SK-N-SH (cell line): ENCODE measurements at regions not wholly inside any gene's neighbourhood (a gene's known extent, or its start where the extent isn't known, plus 50 kb on each side); places are given as distances from the start of the nearest gene placed in this dataset.

Source experiments
- CHD2 ChIP-seq: fragments of 150-350 bp; IDR thresholded peaks from 2 replicates; pipeline ENCODE4 v1.6.1; 2018; ENCODE audit warnings: low read length; ENCODE audit not compliant: partially characterized antibody
- CTCF ChIP-seq: fragments of 200-600 bp; sonication (generic); IDR thresholded peaks from 2 replicates; pipeline ENCODE4 v1.6.1; 2017; ENCODE audit warnings: antibody characterized with exemption, mild to moderate bottlenecking, moderate library complexity
- FOSL2 ChIP-seq: IDR thresholded peaks from 2 replicates; pipeline ENCODE4 v1.4.0; 2012; ENCODE audit warnings: low read depth, mild to moderate bottlenecking, moderate library complexity, borderline replicate concordance
- FOXM1 ChIP-seq: IDR thresholded peaks from 2 replicates; pipeline ENCODE4 v1.4.0; 2012; ENCODE audit warnings: low read depth, mild to moderate bottlenecking
- MEF2A ChIP-seq: IDR thresholded peaks from 2 replicates; pipeline ENCODE4 v1.4.0; 2012; ENCODE audit warnings: low read depth, borderline replicate concordance
- POLR2AphosphoS5 ChIP-seq: IDR thresholded peaks from 2 replicates; pipeline ENCODE4 v1.6.1; 2012; ENCODE audit warnings: low read depth, low read length
- RAD21 ChIP-seq: IDR thresholded peaks from 2 replicates; pipeline ENCODE4 v1.6.1; 2012; ENCODE audit warnings: mild to moderate bottlenecking, low read length
- REST ChIP-seq: IDR thresholded peaks from 2 replicates; pipeline ENCODE4 v1.6.1; 2012; ENCODE audit warnings: mild to moderate bottlenecking, low read depth, low read length, moderate library complexity
- RFX5 ChIP-seq: IDR thresholded peaks from 2 replicates; pipeline ENCODE4 v1.6.1; 2012; ENCODE audit warnings: mild to moderate bottlenecking, improper control_type of control experiment, low read length
- RXRA ChIP-seq: IDR thresholded peaks from 2 replicates; pipeline ENCODE4 v1.4.0; 2012; ENCODE audit warnings: low read depth, mild to moderate bottlenecking, borderline replicate concordance
- TF ChIP-seq, protein P1 (sequence below): IDR thresholded peaks from 2 replicates; pipeline ENCODE4; 2012

- TF ChIP-seq RAD21 (no peak), CTCF (no peak), FOSL2 (no peak), MEF2A (no peak), CHD2 (no peak), POLR2AphosphoS5 (no peak), FOXM1 (no peak), RXRA (no peak), RFX5 (no peak), REST (no peak)
- TF ChIP-seq, protein P1, sequence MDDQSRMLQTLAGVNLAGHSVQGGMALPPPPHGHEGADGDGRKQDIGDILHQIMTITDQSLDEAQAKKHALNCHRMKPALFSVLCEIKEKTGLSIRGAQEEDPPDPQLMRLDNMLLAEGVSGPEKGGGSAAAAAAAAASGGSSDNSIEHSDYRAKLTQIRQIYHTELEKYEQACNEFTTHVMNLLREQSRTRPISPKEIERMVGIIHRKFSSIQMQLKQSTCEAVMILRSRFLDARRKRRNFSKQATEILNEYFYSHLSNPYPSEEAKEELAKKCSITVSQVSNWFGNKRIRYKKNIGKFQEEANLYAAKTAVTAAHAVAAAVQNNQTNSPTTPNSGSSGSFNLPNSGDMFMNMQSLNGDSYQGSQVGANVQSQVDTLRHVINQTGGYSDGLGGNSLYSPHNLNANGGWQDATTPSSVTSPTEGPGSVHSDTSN = no peak
These were observed 200.1 kb downstream of the CLIC5 start for GRCh38 chr6:45815466-45816125.
